GM12865 (cell line): ENCODE measurements at regions not wholly inside any gene's neighbourhood (a gene's known extent, or its start where the extent isn't known, plus 50 kb on each side); places are given as distances from the start of the nearest gene placed in this dataset.

Experiments
- DNase-seq: peaks from one replicate; pipeline ENCODE4 v3.0.0; 2010; ENCODE audit warnings: low read depth
- H3K4me3 ChIP-seq: 2 replicates; pipeline ENCODE4 v1.5.1; 2011; ENCODE audit warnings: mild to moderate bottlenecking, low read depth, low read length, control low read depth
- TF ChIP-seq, protein P1 (sequence below): IDR thresholded peaks from 2 replicates; pipeline ENCODE4 v1.5.1; 2011; ENCODE audit warnings: low read length, control low read depth, low read depth, inconsistent platforms; ENCODE audit not compliant: insufficient read depth; ENCODE audit errors: missing control alignments

DNA sequence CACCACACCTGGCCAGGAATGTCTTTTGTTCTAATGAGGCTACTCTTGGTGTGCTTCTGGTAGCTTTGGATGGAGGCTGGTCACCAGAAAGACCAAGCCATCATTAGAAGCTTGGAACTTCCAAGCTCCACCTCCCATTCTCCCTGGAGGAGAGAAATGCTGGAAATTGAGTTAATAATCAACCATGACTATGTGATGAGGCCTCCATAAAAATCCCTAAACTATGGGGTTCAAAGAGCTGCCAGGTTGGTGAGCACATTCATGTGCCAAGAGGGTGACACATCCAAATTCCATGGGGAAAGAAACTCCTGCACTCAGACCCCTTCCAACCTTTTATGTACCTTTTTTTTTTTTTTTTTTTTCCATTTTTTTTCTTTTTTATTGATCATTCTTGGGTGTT, 105.5 kb upstream of the SPATA31C2 start:
- no peak overlapping the region for H3K4me3 ChIP-seq
- no peak for DNase-seq
- TF ChIP-seq, protein P1, sequence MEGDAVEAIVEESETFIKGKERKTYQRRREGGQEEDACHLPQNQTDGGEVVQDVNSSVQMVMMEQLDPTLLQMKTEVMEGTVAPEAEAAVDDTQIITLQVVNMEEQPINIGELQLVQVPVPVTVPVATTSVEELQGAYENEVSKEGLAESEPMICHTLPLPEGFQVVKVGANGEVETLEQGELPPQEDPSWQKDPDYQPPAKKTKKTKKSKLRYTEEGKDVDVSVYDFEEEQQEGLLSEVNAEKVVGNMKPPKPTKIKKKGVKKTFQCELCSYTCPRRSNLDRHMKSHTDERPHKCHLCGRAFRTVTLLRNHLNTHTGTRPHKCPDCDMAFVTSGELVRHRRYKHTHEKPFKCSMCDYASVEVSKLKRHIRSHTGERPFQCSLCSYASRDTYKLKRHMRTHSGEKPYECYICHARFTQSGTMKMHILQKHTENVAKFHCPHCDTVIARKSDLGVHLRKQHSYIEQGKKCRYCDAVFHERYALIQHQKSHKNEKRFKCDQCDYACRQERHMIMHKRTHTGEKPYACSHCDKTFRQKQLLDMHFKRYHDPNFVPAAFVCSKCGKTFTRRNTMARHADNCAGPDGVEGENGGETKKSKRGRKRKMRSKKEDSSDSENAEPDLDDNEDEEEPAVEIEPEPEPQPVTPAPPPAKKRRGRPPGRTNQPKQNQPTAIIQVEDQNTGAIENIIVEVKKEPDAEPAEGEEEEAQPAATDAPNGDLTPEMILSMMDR, result no peak

DNA sequence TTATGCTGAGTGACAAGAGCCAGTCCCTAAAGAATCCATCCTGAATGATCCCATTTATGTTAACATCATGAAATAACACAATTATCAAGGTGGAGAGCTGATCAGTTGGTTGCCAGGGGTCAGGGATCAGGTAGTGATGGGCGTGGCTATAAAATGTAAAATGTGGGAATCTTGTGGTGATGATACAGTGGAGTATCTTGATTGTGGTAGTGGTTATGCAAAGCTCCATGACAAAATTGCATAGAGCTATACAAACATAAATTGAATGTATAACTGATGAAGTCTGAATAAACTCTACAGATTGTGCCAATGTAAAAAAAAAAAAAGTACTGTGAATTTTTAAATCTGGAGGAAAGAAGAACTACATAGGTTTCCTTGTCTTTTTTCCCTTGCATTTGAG, 104.6 kb upstream of the SPATA31C2 start:
- no peak for DNase-seq
- TF ChIP-seq, protein P1, result no peak

DNA sequence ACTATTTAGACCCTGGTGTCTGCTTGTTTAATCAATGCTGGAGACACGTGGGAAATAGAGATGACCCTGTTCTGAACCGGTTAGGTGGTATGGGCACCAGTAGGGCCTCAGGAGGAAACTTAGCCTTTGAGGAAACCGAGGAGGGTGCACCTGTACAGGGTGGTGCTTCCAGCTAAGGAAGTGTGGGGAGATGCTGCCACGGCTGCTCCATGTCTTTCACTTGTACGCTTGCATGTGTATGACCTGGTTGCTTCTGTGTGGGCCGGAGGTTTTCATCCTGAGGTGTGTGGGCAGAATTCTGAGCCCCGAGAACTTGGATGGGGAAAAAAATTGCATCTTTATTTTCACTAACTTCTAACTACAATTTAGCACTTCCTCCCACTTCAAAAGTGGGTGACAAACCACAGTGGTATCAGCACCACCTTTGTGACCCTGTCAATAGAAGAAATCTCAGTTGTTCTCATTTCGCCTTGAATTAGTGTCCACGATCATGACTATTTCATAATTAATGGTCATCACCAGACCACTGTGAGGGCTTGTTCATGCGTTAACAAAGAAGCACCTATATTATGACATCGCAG, 99.8 kb upstream of the SPATA31C2 start:
- DNase-seq, result no peak
- TF ChIP-seq, protein P1, result no peak
- no peak overlapping the region for H3K4me3 ChIP-seq

More for the DNA sequence above, 104.6 kb upstream of the SPATA31C2 start:
- H3K4me3 ChIP-seq, result no peak overlapping the region

DNA sequence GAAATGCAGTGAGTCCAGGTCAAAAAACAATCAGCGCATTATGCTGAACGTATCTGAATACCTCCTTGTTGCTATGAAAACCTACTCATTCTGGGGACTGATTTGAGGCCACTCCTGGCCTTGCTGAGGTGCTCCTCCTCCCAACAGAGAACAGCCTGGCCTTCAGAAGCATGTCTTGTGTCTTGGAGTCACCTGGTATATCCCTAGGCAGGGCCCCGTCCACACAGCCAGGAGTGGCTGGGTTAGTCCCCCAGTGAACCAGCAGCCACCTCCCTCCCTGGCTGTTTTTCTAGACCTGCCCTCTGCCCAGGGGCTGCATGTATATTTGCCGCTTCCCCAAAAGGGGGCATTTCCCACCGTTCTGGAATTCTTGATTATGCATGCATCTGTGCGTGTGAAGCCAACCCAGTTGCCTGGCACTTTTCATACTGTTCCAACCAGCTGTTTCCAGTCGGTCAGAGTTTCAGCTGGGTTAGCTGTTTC, 99.2 kb upstream of the SPATA31C2 start:
- H3K4me3 ChIP-seq, result no peak overlapping the region
- no peak for DNase-seq
- TF ChIP-seq, protein P1, result no peak

DNA sequence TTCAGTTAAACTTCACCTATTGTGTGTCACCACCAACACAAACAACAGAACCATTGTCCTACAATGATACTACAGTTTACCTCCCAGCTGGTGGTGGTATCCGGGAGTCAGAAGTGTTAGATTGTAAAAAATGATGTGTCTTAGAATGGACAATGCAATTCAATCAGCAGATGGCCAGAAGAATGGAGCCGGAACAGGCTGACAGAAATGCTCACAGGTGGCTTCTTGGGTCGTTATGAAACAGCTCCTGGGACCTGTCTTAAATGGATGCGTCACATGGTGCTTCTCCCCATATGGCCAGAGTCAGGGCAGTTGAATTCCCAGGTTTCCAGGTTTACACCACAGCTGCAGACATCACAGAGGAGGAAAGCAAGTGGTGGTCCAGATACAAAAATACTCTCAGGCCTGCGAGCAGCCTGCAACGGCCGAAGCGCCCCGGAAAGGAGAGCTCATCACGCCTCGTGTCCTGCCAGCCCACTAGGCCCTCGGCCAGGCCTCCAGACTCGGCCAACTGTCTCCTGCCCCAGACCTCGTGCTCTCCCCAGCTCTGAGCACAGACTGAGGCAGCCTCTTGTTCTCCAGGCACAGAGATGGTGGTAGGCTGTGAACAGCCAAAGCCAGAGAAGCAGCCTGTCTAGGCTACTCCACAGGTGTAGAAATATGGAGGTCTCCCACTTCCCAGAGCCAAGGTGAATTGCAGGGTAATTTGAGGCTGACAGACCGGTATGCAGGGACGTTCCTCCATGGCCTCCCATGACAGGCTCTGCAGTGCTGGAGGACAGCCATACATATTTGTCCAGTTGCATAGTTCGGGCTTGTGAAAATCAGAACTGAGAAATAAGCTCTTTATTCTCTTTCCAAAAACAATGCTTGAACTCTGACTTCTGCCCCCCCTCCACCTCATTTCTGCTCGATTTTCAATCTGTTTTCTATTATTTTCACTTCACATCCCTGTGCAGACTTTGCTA, 98.5 kb upstream of the SPATA31C2 start:
- TF ChIP-seq, protein P1, result no peak
- DNase-seq, result no peak
- H3K4me3 ChIP-seq, result no peak overlapping the region

DNA sequence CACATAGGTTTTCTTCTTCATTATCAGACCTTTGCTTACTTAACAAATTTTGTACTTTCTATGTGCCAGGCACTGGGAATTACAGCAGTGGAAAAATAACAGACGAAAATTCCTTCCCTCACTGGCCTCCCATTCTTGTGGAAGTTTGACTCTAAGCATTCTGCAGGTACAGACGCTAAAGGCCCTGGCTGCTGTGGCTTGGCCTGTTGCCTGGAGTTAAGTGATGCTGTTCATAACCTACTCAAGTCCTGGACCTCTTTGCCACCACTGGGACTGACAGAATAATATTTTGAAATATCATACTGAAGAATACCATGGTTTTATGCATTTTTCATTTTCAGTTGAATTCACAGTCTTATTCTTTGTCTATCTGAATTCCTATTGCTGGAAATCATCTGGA, 97.3 kb upstream of the SPATA31C2 start:
- TF ChIP-seq, protein P1, result no peak
- no peak for DNase-seq
- no peak overlapping the region for H3K4me3 ChIP-seq
